AML-193 (cell line): ENCODE measurements at regions not wholly inside any gene's neighbourhood (a gene's known extent, or its start where the extent isn't known, plus 50 kb on each side); places are given as distances from the start of the nearest gene placed in this dataset.
A peak's percentile ranks its signal among the peaks of the same experiment; 100 is the strongest.
"Not testable (repeated sequence)": the region's sequence is repeated elsewhere in the genome, so short reads cannot be mapped to it uniquely, and the experiment has no call there.

ENCODE experiments used
- DNase-seq, 2 experiments: peaks; one replicate each; lab custom pipeline; 2025; lab: John Stamatoyannopoulos, UW

- DNase-seq, result peak; percentile 11 to 32
These were observed 60.2 kb upstream of the LRRC4C start for GRCh38 chr11:41519696-41520095.

GRCh38 chr11:41522391-41522790, 62.9 kb upstream of the LRRC4C start:
- DNase-seq, result no peak

- DNase-seq, result no peak
These were observed 63.6 kb upstream of the LRRC4C start for GRCh38 chr11:41522899-41523672.

- no peak for DNase-seq
These were observed 68.1 kb upstream of the LRRC4C start for GRCh38 chr11:41527530-41527929.

GRCh38 chr11:41532413-41532812, 73.0 kb upstream of the LRRC4C start:
- no peak for DNase-seq

GRCh38 chr11:41533761-41534160, 74.3 kb upstream of the LRRC4C start:
- DNase-seq, result no peak

GRCh38 chr11:41534391-41534790, 74.9 kb upstream of the LRRC4C start:
- no peak for DNase-seq

GRCh38 chr11:41534861-41535260, 75.4 kb upstream of the LRRC4C start:
- DNase-seq, result no peak

- DNase-seq, result no peak
These were observed 76.6 kb upstream of the LRRC4C start for GRCh38 chr11:41536021-41536568.

GRCh38 chr11:41544902-41545301, 85.5 kb upstream of the LRRC4C start:
- DNase-seq, result not testable (repeated sequence)

- DNase-seq, result no peak
These were observed 119.1 kb upstream of the LRRC4C start for GRCh38 chr11:41578421-41579051.

- DNase-seq, result no peak
These were observed 120.1 kb upstream of the LRRC4C start for GRCh38 chr11:41579546-41579945.

- DNase-seq, result no peak
These were observed 150.1 kb upstream of the LRRC4C start for GRCh38 chr11:41609511-41609910.

- DNase-seq, result peak; percentile 34
These were observed 153.0 kb upstream of the LRRC4C start for GRCh38 chr11:41612415-41612814.

- no peak for DNase-seq
These were observed 153.9 kb upstream of the LRRC4C start for GRCh38 chr11:41613326-41613725.

GRCh38 chr11:41622707-41623359, 163.4 kb upstream of the LRRC4C start:
- no peak for DNase-seq

- DNase-seq, result no peak
These were observed 200.5 kb upstream of the LRRC4C start for GRCh38 chr11:41659985-41660384.

GRCh38 chr11:41660585-41660984, 201.1 kb upstream of the LRRC4C start:
- no peak for DNase-seq

GRCh38 chr11:41665441-41666360, 206.2 kb upstream of the LRRC4C start:
- no peak for DNase-seq

- no peak for DNase-seq
These were observed 207.7 kb upstream of the LRRC4C start for GRCh38 chr11:41666951-41667653.

- DNase-seq, result no peak
These were observed 215.8 kb upstream of the LRRC4C start for GRCh38 chr11:41675205-41675604.
